HL-60 (cell line): ENCODE measurements at regions not wholly inside any gene's neighbourhood (a gene's known extent, or its start where the extent isn't known, plus 50 kb on each side); places are given as distances from the start of the nearest gene placed in this dataset.

Experiments used
- SPI1 ChIP-seq: IDR thresholded peaks from 2 replicates; pipeline ENCODE4 v1.6.1; 2012; ENCODE audit warnings: low read depth, mild to moderate bottlenecking, borderline replicate concordance
- TF ChIP-seq, protein P1 (sequence below): IDR thresholded peaks from one replicate; pipeline ENCODE4 v1.5.1; 2011; ENCODE audit warnings: low read length, control low read depth, inconsistent platforms; ENCODE audit not compliant: insufficient read depth
- TF ChIP-seq, protein P2 (sequence below): IDR thresholded peaks from 2 replicates; pipeline ENCODE4 v1.6.1; 2012; ENCODE audit warnings: low read depth; ENCODE audit not compliant: insufficient replicate concordance

DNA sequence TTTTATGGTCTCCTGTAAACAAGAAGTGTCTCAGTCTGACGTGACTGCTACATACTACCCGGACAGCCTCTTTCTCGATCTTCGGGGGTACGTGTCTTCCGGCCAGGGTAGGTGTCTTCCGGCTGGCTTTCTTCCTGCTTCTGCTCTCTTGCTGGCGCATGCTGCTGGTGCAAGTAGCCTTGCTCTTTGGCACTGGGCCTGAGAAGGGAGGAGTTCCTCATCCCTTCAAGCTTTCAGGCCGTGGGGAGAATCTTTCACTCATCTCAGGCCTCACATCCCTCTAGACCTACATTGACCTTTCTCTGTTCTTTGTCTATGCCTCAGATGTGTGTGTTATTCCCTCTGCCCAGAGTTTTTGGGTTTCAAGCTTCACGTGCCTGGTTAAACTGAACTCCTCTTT is 130.4 kb downstream of the JCAD start:
- TF ChIP-seq, protein P1, sequence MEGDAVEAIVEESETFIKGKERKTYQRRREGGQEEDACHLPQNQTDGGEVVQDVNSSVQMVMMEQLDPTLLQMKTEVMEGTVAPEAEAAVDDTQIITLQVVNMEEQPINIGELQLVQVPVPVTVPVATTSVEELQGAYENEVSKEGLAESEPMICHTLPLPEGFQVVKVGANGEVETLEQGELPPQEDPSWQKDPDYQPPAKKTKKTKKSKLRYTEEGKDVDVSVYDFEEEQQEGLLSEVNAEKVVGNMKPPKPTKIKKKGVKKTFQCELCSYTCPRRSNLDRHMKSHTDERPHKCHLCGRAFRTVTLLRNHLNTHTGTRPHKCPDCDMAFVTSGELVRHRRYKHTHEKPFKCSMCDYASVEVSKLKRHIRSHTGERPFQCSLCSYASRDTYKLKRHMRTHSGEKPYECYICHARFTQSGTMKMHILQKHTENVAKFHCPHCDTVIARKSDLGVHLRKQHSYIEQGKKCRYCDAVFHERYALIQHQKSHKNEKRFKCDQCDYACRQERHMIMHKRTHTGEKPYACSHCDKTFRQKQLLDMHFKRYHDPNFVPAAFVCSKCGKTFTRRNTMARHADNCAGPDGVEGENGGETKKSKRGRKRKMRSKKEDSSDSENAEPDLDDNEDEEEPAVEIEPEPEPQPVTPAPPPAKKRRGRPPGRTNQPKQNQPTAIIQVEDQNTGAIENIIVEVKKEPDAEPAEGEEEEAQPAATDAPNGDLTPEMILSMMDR: no peak
- no peak for TF ChIP-seq SPI1
- TF ChIP-seq, protein P2, sequence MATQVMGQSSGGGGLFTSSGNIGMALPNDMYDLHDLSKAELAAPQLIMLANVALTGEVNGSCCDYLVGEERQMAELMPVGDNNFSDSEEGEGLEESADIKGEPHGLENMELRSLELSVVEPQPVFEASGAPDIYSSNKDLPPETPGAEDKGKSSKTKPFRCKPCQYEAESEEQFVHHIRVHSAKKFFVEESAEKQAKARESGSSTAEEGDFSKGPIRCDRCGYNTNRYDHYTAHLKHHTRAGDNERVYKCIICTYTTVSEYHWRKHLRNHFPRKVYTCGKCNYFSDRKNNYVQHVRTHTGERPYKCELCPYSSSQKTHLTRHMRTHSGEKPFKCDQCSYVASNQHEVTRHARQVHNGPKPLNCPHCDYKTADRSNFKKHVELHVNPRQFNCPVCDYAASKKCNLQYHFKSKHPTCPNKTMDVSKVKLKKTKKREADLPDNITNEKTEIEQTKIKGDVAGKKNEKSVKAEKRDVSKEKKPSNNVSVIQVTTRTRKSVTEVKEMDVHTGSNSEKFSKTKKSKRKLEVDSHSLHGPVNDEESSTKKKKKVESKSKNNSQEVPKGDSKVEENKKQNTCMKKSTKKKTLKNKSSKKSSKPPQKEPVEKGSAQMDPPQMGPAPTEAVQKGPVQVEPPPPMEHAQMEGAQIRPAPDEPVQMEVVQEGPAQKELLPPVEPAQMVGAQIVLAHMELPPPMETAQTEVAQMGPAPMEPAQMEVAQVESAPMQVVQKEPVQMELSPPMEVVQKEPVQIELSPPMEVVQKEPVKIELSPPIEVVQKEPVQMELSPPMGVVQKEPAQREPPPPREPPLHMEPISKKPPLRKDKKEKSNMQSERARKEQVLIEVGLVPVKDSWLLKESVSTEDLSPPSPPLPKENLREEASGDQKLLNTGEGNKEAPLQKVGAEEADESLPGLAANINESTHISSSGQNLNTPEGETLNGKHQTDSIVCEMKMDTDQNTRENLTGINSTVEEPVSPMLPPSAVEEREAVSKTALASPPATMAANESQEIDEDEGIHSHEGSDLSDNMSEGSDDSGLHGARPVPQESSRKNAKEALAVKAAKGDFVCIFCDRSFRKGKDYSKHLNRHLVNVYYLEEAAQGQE: no peak
